ENCODE measurements at regions not wholly inside any gene's neighbourhood (a gene's known extent, or its start where the extent isn't known, plus 50 kb on each side); places are given as distances from the start of the nearest gene placed in this dataset.

GRCh38 chr9:99635032-99635431 lies 186.7 kb upstream of the NR4A3 start:
- no peak for DNase-seq (ENCODE audit: low read depth in 1 of 2, low spot score in 2 of 2)
- Histone ChIP-seq H2AK5ac (ENCODE audit: low read depth, low read length) (no peak overlapping the region), H3K27ac (ENCODE audit: low read depth, low read length) (no peak overlapping the region)
- TF ChIP-seq POLR2AphosphoS5 (IDR thresholded peaks at IDR 0.05; ENCODE audit: low read depth, low read length) (no peak), GABPA (IDR thresholded peaks at IDR 0.05; ENCODE audit: borderline replicate concordance, insufficient read depth, low read length) (no peak), NANOG (IDR thresholded peaks at IDR 0.05; ENCODE audit: insufficient read depth, low read depth, low read length, poor library complexity, severe bottlenecking) (no peak), CBX5 (IDR thresholded peaks at IDR 0.05; ENCODE audit: low read depth, low read length) (no peak), POU5F1 (IDR thresholded peaks at IDR 0.05; ENCODE audit: low read depth, low read length) (no peak), SUZ12 (IDR thresholded peaks at IDR 0.05; ENCODE audit: low read length) (no peak), RFX5 (IDR thresholded peaks at IDR 0.05; ENCODE audit: borderline replicate concordance, low read depth, low read length) (no peak), CREB1 (IDR thresholded peaks at IDR 0.05) (no peak), KDM5A (IDR thresholded peaks at IDR 0.05; ENCODE audit: low read length) (no peak), KDM4A (IDR thresholded peaks at IDR 0.05; ENCODE audit: low read depth, low read length, severe bottlenecking) (no peak), RXRA (IDR thresholded peaks at IDR 0.05; ENCODE audit: insufficient read depth, low read depth, low read length) (no peak), ATF3 (IDR thresholded peaks at IDR 0.05; ENCODE audit: insufficient read depth, low read depth, low read length) (no peak), E2F6 (IDR thresholded peaks at IDR 0.05) (no peak), JUN (IDR thresholded peaks at IDR 0.05; ENCODE audit: low read depth, low read length) (no peak)

More at GRCh38 chr9:99635032-99635431, 186.7 kb upstream of the NR4A3 start:
- H3K14ac ChIP-seq (ENCODE audit: insufficient read length): no peak overlapping the region
- no peak overlapping the region for H2BK120ac ChIP-seq (replicated peaks; ENCODE audit: low read depth, low read length)
- no peak overlapping the region for H2BK20ac ChIP-seq (ENCODE audit: low read length)
- no peak overlapping the region for H2BK15ac ChIP-seq (ENCODE audit: low read length)
- CTCF ChIA-PET (ENCODE audit: partially characterized antibody): no interaction called here
- no peak overlapping the region for H3K23ac ChIP-seq (ENCODE audit: insufficient read length)
- H2AFZ ChIP-seq (ENCODE audit: low read length): 0 out of 2 replicates have a peak overlapping the region, but pooled peaks have one; percentile 4
- no peaks in the 10 kb centered on the region for H3K36me3 ChIP-seq (ENCODE audit: control insufficient read depth in 2 of 4, insufficient read depth in 4 of 4, low read length in 3 of 4)
- no peak overlapping the region for H3K4me2 ChIP-seq (ENCODE audit: insufficient read depth in 1 of 2, low read depth in 2 of 2, low read length in 2 of 2)
- H3K4me1 ChIP-seq (replicated peaks in 1 of 4; ENCODE audit: control insufficient read depth in 3 of 4, insufficient read depth in 4 of 4, low read length in 3 of 4): no peaks in the 10 kb centered on the region
- no peak overlapping the region for H4K5ac ChIP-seq (ENCODE audit: insufficient read length, low read depth, low read length)
- no peaks in the 10 kb centered on the region for H4K20me1 ChIP-seq (replicated peaks in 1 of 2; ENCODE audit: control insufficient read depth in 1 of 2, insufficient read depth in 2 of 2, low read length in 2 of 2)
- H3K9me3 ChIP-seq (ENCODE audit: insufficient read depth in 2 of 2, low read depth in 1 of 2, low read length in 1 of 2): no peaks in the 10 kb centered on the region
- no peaks in the 10 kb centered on the region for H3K79me1 ChIP-seq (ENCODE audit: low read depth, low read length)
- H2BK12ac ChIP-seq (ENCODE audit: low read depth, low read length): no peak overlapping the region
- H3K79me2 ChIP-seq (ENCODE audit: control insufficient read depth in 1 of 2, insufficient read depth in 2 of 2, low read length in 2 of 2): no peaks in the 10 kb centered on the region
- H2BK5ac ChIP-seq (ENCODE audit: low read depth, low read length): no peak overlapping the region
- H3K27me3 ChIP-seq (replicated peaks in 1 of 4; ENCODE audit: control insufficient read depth in 3 of 4, extremely low read depth in 1 of 4, insufficient read depth in 3 of 4, low read length in 3 of 4): no peaks in the 10 kb centered on the region
- no peak overlapping the region for H3K18ac ChIP-seq (ENCODE audit: extremely low read depth, low read length)
- H3K23me2 ChIP-seq (ENCODE audit: low read depth, low read length): no peaks in the 10 kb centered on the region
- H3K56ac ChIP-seq (replicated peaks; ENCODE audit: insufficient read length, low read depth, low read length): no peak overlapping the region
- H3K4ac ChIP-seq (replicated peaks; ENCODE audit: insufficient read length, low read depth, low read length): no peak overlapping the region
- no peak overlapping the region for H4K91ac ChIP-seq (replicated peaks; ENCODE audit: insufficient read length, low read length)
- no peak overlapping the region for H3K4me3 ChIP-seq (ENCODE audit: extremely low read depth in 1 of 4, insufficient read depth in 2 of 4, low read depth in 3 of 4, low read length in 4 of 4)
- POLR2A ChIA-PET (ENCODE audit: partially characterized antibody): no interaction called here
- H3K9ac ChIP-seq (replicated peaks in 1 of 4; ENCODE audit: extremely low read depth in 1 of 4, low read depth in 3 of 4, low read length in 3 of 4): no peak overlapping the region
- WGBS, 2 experiments (ENCODE audit: extremely low coverage in 1 of 2, insufficient coverage in 1 of 2, insufficient read length in 1 of 2, insufficient replicate concordance in 2 of 2, low coverage in 1 of 2, low lambda C conversion rate in 2 of 2, missing lambda C conversion rate in 1 of 2): 92% methylated on average over 3 of the region's 3 CpGs; no CpG with 5 or more reads in 1 of the 2 experiments
- FAIRE-seq: no peak
- H4K8ac ChIP-seq (ENCODE audit: extremely low read depth, insufficient read depth, low read length): no peak overlapping the region
